ENCODE measurements at regions not wholly inside any gene's neighbourhood (a gene's known extent, or its start where the extent isn't known, plus 50 kb on each side); places are given as distances from the start of the nearest gene placed in this dataset.

DNA sequence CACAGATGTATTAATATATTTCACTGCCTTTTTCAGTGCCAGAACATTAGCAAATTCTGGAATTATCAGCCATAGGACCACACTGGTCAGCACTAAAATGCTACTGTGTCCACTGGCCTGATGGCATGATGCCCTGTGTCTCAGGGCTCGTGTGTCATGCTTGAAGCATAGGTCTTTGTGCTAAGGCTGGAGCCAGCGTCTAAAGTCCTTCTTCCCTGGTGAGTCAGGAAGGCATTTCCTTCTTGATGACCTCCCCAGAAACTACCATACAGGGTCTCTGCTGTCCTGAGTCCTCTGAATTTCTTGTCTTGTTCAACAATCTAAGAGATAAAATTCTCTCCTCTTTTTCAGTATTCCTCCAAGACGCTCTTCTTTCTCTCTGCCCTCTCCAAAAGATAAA lies 489.9 kb downstream of the PSAT1 start:
- TF ChIP-seq, protein P1, sequence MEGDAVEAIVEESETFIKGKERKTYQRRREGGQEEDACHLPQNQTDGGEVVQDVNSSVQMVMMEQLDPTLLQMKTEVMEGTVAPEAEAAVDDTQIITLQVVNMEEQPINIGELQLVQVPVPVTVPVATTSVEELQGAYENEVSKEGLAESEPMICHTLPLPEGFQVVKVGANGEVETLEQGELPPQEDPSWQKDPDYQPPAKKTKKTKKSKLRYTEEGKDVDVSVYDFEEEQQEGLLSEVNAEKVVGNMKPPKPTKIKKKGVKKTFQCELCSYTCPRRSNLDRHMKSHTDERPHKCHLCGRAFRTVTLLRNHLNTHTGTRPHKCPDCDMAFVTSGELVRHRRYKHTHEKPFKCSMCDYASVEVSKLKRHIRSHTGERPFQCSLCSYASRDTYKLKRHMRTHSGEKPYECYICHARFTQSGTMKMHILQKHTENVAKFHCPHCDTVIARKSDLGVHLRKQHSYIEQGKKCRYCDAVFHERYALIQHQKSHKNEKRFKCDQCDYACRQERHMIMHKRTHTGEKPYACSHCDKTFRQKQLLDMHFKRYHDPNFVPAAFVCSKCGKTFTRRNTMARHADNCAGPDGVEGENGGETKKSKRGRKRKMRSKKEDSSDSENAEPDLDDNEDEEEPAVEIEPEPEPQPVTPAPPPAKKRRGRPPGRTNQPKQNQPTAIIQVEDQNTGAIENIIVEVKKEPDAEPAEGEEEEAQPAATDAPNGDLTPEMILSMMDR (IDR thresholded peaks at IDR 0.05): no peak
- TF ChIP-seq POLR2A (IDR thresholded peaks at IDR 0.05): no peak

Data from uterus (tissue), 2 donors.